SK-N-SH treated with all-trans-retinoic acid at 6 μM for 48 hours (cell line): ENCODE measurements at regions not wholly inside any gene's neighbourhood (a gene's known extent, or its start where the extent isn't known, plus 50 kb on each side); places are given as distances from the start of the nearest gene placed in this dataset.

Source experiments
- ATAC-seq: fragments of 200-7000 bp; cut with Tn5 transposase; 3 replicates; pipeline ENCODE4 v1.9.1; 2020; ENCODE audit warnings: mild to moderate bottlenecking, moderate library complexity
- BACH2 ChIP-seq: fragments of 250-450 bp; sonication (Bioruptor Pico); IDR thresholded peaks from 2 replicates; pipeline ENCODE4 v1.9.0; 2021; ENCODE audit warnings: mild to moderate bottlenecking, borderline replicate concordance
- CREB5 ChIP-seq: fragments of 250-450 bp; sonication (Bioruptor Pico); IDR thresholded peaks from 2 replicates; pipeline ENCODE4 v1.5.1; 2020; ENCODE audit warnings: low read depth, mild to moderate bottlenecking, moderate library complexity
- CSDC2 ChIP-seq: fragments of 250-450 bp; sonication (Bioruptor Pico); IDR thresholded peaks from 2 replicates; pipeline ENCODE4 v1.5.0; 2020; ENCODE audit warnings: mild to moderate bottlenecking, moderate library complexity
- GLIS3 ChIP-seq: fragments of 250-450 bp; sonication (Bioruptor Pico); IDR thresholded peaks from 2 replicates; pipeline ENCODE4 v1.5.0; 2020; ENCODE audit warnings: mild to moderate bottlenecking, moderate library complexity
- ISL1 ChIP-seq: fragments of 250-450 bp; sonication (Bioruptor Pico); IDR thresholded peaks from 2 replicates; pipeline ENCODE4 v2.1.2; 2022; ENCODE audit warnings: mild to moderate bottlenecking, moderate library complexity
- OSR1 ChIP-seq: fragments of 250-450 bp; sonication (Bioruptor Pico); IDR thresholded peaks from 2 replicates; pipeline ENCODE4 v1.8.0; 2022; ENCODE audit warnings: moderate library complexity, mild to moderate bottlenecking, inconsistent platforms
- PATZ1 ChIP-seq: fragments of 250-450 bp; sonication (Bioruptor Pico); IDR thresholded peaks from 2 replicates; pipeline ENCODE4 v1.8.0; 2020; ENCODE audit warnings: mild to moderate bottlenecking, moderate library complexity, borderline replicate concordance
- POU6F1 ChIP-seq: fragments of 250-450 bp; sonication (Bioruptor Pico); IDR thresholded peaks from 2 replicates; pipeline ENCODE4 v1.8.0; 2021; ENCODE audit warnings: low read depth, mild to moderate bottlenecking, moderate library complexity, borderline replicate concordance
- SNAI2 ChIP-seq: fragments of 250-450 bp; sonication (Bioruptor Pico); IDR thresholded peaks from 2 replicates; pipeline ENCODE4 v1.5.0; 2020; ENCODE audit warnings: mild to moderate bottlenecking, moderate library complexity
- TCF4 ChIP-seq: fragments of 250-450 bp; sonication (Bioruptor Pico); IDR thresholded peaks from 2 replicates; pipeline ENCODE4 v1.8.0; 2021; ENCODE audit warnings: mild to moderate bottlenecking, moderate library complexity, borderline replicate concordance
- TOX ChIP-seq: fragments of 250-450 bp; sonication (Bioruptor Pico); IDR thresholded peaks from 2 replicates; pipeline ENCODE4 v1.8.0; 2021; ENCODE audit warnings: mild to moderate bottlenecking, moderate library complexity, borderline replicate concordance
- TSHZ2 ChIP-seq: fragments of 250-450 bp; sonication (Bioruptor Pico); IDR thresholded peaks from 2 replicates; pipeline ENCODE4 v1.5.0; 2020; ENCODE audit warnings: mild to moderate bottlenecking, moderate library complexity
- ZC3H10 ChIP-seq: fragments of 250-450 bp; sonication (Bioruptor Pico); IDR thresholded peaks from 2 replicates; pipeline ENCODE4 v1.5.1; 2021; ENCODE audit warnings: mild to moderate bottlenecking, moderate library complexity
- ZNF565 ChIP-seq: fragments of 450-650 bp; formaldehyde crosslinking; conservative IDR thresholded peaks from 2 replicates; pipeline ENCODE4 v1.5.0; 2020; ENCODE audit warnings: low read depth, mild to moderate bottlenecking, moderate library complexity
- ZNF8 ChIP-seq: fragments of 450-650 bp; formaldehyde crosslinking; IDR thresholded peaks from 2 replicates; pipeline ENCODE4 v1.5.0; 2020; ENCODE audit warnings: mild to moderate bottlenecking, moderate library complexity

GRCh38 chr12:91753649-91754048 lies 392.0 kb downstream of the BTG1 start:
- no peak for ATAC-seq
- TF ChIP-seq POU6F1 (CRISPR knock-in tag) (no peak), TSHZ2 (CRISPR knock-in tag) (no peak), TOX (CRISPR knock-in tag) (no peak)

GRCh38 chr12:91746976-91747375 lies 398.7 kb downstream of the BTG1 start:
- TF ChIP-seq POU6F1 (CRISPR knock-in tag) (no peak), TOX (CRISPR knock-in tag) (no peak), ISL1 (CRISPR knock-in tag) (no peak), ZC3H10 (no peak), OSR1 (no peak), CREB5 (CRISPR knock-in tag) (no peak), GLIS3 (CRISPR knock-in tag) (no peak), TSHZ2 (CRISPR knock-in tag) (no peak), ZNF565 (CRISPR knock-in tag) (no peak), ZNF8 (CRISPR knock-in tag) (no peak), TCF4 (CRISPR knock-in tag) (no peak), PATZ1 (CRISPR knock-in tag) (no peak)
- TF ChIP-seq, all 23 proteins: peak for 0
- ATAC-seq = no peak

GRCh38 chr12:91744597-91744996 lies 401.0 kb downstream of the BTG1 start:
- no peak for ATAC-seq

GRCh38 chr12:91743704-91744321 lies 401.8 kb downstream of the BTG1 start:
- no peak for ATAC-seq
- no peak for TF ChIP-seq ZC3H10
- TF ChIP-seq BACH2 (CRISPR knock-in tag) = no peak
- TF ChIP-seq CSDC2 (CRISPR knock-in tag) = no peak
- TF ChIP-seq ISL1 (CRISPR knock-in tag) = peak; percentile 20; the same call in 1 of the 2 replicates
- TF ChIP-seq OSR1 = no peak
- TF ChIP-seq TCF4 (CRISPR knock-in tag) = peak; percentile 66

More at GRCh38 chr12:91744597-91744996, 401.0 kb downstream of the BTG1 start:
- no peak for TF ChIP-seq SNAI2 (CRISPR knock-in tag)
